GM23338 (cell line): ENCODE measurements at regions not wholly inside any gene's neighbourhood (a gene's known extent, or its start where the extent isn't known, plus 50 kb on each side); places are given as distances from the start of the nearest gene placed in this dataset.

Experiments used
- ATAC-seq: fragments of 200-7000 bp; cut with Tn5 transposase; 3 replicates; pipeline ENCODE4 v1.9.1; 2020
- DNase-seq: peaks from one replicate; pipeline ENCODE4 v3.0.0-alpha.2; 2015; ENCODE audit warnings: low spot score
- H2AFZ ChIP-seq: fragments of 200-600 bp; sonication (generic); 2 replicates; pipeline ENCODE4 v1.8.0; 2016; ENCODE audit warnings: antibody characterized with exemption, mild to moderate bottlenecking, moderate library complexity
- H3F3A ChIP-seq: fragments of 200-600 bp; sonication (generic); replicated peaks from 2 replicates; pipeline ENCODE4 v1.8.0; 2017; ENCODE audit warnings: antibody characterized with exemption, mixed run types, low read depth
- H3K27ac ChIP-seq: fragments of 200-600 bp; sonication (generic); 2 replicates; pipeline ENCODE4 v1.6.1; 2016; ENCODE audit warnings: low read depth
- H3K27me3 ChIP-seq: fragments of 200-600 bp; sonication (generic); 2 replicates; pipeline ENCODE4 v1.8.0; 2016; ENCODE audit warnings: mild to moderate bottlenecking, mixed run types, moderate library complexity; ENCODE audit not compliant: insufficient read depth
- H3K36me3 ChIP-seq: fragments of 200-600 bp; sonication (generic); 2 replicates; pipeline ENCODE4 v1.8.0; 2016; ENCODE audit warnings: mild to moderate bottlenecking; ENCODE audit not compliant: insufficient read depth
- H3K4me1 ChIP-seq: fragments of 200-600 bp; sonication (generic); 2 replicates; pipeline ENCODE4 v1.8.0; 2016; ENCODE audit warnings: mild to moderate bottlenecking, moderate library complexity; ENCODE audit not compliant: insufficient read depth
- H3K4me2 ChIP-seq: fragments of 200-600 bp; sonication (generic); 2 replicates; pipeline ENCODE4 v1.7.1; 2017; ENCODE audit warnings: mixed run types
- H3K4me3 ChIP-seq: fragments of 200-600 bp; sonication (generic); 2 replicates; pipeline ENCODE4 v1.6.1; 2016; ENCODE audit warnings: mixed run types
- H3K79me2 ChIP-seq: fragments of 200-600 bp; sonication (generic); replicated peaks from 2 replicates; pipeline ENCODE4 v1.8.0; 2017; ENCODE audit warnings: mild to moderate bottlenecking; ENCODE audit not compliant: insufficient read depth
- H3K9me2 ChIP-seq: fragments of 200-600 bp; sonication (generic); 2 replicates; pipeline ENCODE4 v1.8.0; 2017; ENCODE audit not compliant: insufficient read depth
- H4K20me1 ChIP-seq: fragments of 200-600 bp; sonication (generic); replicated peaks from 2 replicates; pipeline ENCODE4 v1.8.0; 2017; ENCODE audit warnings: mild to moderate bottlenecking; ENCODE audit not compliant: insufficient read depth
- H3K27ac Mint-ChIP-seq: 2 replicates; pipeline ENCODE4 v1.8.0; 2020; ENCODE audit warnings: inconsistent platforms, mild to moderate bottlenecking, moderate library complexity, mixed read lengths
- H3K27me3 Mint-ChIP-seq: 3 replicates; pipeline ENCODE4 v1.8.0; 2022; ENCODE audit warnings: low read depth, mild to moderate bottlenecking, moderate library complexity, mixed read lengths, inconsistent platforms; ENCODE audit not compliant: insufficient read depth, poor library complexity
- H3K36me3 Mint-ChIP-seq: 3 replicates; pipeline ENCODE4 v1.8.0; 2021; ENCODE audit warnings: low read depth, mild to moderate bottlenecking, inconsistent platforms, moderate library complexity, mixed read lengths
- H3K4me1 Mint-ChIP-seq: 3 replicates; pipeline ENCODE4 v1.8.0; 2020; ENCODE audit warnings: mild to moderate bottlenecking, inconsistent platforms, mixed read lengths
- H3K4me3 Mint-ChIP-seq: 3 replicates; pipeline ENCODE4 v1.8.0; 2021; ENCODE audit warnings: moderate library complexity, mild to moderate bottlenecking, inconsistent platforms, mixed read lengths
- H3K9me3 Mint-ChIP-seq: 3 replicates; pipeline ENCODE4 v1.8.0; 2020; ENCODE audit warnings: moderate library complexity, mild to moderate bottlenecking, inconsistent platforms, mixed read lengths
- CREB1 ChIP-seq: fragments of 250-450 bp; sonication (Bioruptor Pico); IDR thresholded peaks from 2 replicates; pipeline ENCODE4 v1.5.0; 2020; ENCODE audit warnings: low read depth, mild to moderate bottlenecking, moderate library complexity
- EZH2 ChIP-seq: fragments of 200-600 bp; sonication (generic); IDR thresholded peaks from one replicate; pipeline ENCODE4 v1.8.0; 2017; ENCODE audit warnings: antibody characterized with exemption, mild to moderate bottlenecking, low read depth; ENCODE audit not compliant: unreplicated experiment
- JUNB ChIP-seq: IDR thresholded peaks from one replicate; pipeline ENCODE4 v1.6.1; 2016; ENCODE audit warnings: antibody characterized with exemption; ENCODE audit not compliant: unreplicated experiment
- NANOG ChIP-seq: IDR thresholded peaks from 2 replicates; pipeline ENCODE4 v1.6.1; 2016; ENCODE audit warnings: antibody characterized with exemption, borderline replicate concordance
- POLR2AphosphoS5 ChIP-seq: IDR thresholded peaks from 2 replicates; pipeline ENCODE4 v1.6.1; 2016; ENCODE audit warnings: antibody characterized with exemption, low read depth
- STAT1 ChIP-seq: IDR thresholded peaks from one replicate; pipeline ENCODE4 v1.6.1; 2016; ENCODE audit warnings: antibody characterized with exemption; ENCODE audit not compliant: unreplicated experiment
- ZNF114 ChIP-seq: fragments of 250-450 bp; sonication (Bioruptor Pico); IDR thresholded peaks from 2 replicates; pipeline ENCODE4 v1.5.0; 2020; ENCODE audit warnings: mild to moderate bottlenecking, moderate library complexity
- ZNF331 ChIP-seq: fragments of 250-450 bp; sonication (Bioruptor Pico); IDR thresholded peaks from 2 replicates; pipeline ENCODE4 v1.5.0; 2020; ENCODE audit warnings: low read depth, mild to moderate bottlenecking, moderate library complexity
- TF ChIP-seq, protein P1 (sequence below), 2 experiments: fragments of 200-600 bp in 1 of 2; sonication (generic) in 1 of 2; conservative IDR thresholded peaks; 2 replicates each; pipeline versions ENCODE4 v1.5.1 to v1.6.1; 2016 to 2017; ENCODE audit warnings: antibody characterized with exemption in 2 of 2, low read depth in 2 of 2, mild to moderate bottlenecking in 2 of 2, moderate library complexity in 1 of 2
- TF ChIP-seq, protein P2 (sequence below): IDR thresholded peaks from one replicate; pipeline ENCODE4 v1.6.1; 2018; ENCODE audit warnings: antibody characterized with exemption; ENCODE audit not compliant: unreplicated experiment

DNA sequence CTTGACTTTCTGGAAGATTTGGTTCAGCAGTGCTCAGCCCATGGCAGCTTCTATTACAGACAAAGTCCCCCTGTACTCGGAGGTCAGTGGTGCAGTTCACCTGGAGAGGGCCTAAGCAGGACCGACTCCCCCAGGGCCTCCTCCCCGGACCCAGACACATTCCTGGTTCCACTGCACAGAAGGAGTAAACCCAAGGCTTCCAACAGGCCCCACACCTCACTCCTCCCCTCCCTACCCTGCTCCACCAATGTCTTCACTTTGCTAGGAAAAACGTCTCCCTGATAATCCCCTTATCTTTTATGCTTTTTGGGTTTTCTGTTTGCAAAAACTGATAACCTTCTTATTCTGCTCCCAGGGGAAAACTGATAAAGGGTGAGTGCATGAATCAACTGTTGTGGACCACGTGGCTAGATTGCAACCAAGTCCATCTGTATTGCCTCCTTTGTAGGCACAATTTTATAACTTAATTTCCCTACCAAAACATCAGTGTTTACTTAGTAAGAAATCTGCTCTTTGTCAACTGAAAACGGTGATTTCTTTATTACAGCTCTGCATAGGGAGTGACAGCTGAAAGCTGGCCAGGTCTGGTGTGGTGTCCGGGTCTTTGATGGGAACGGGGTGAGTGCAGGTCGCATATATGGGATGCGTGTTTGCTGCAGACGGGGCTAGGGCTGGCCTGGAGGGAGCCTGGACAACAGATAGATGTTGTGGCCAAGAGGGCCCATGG lies 202.5 kb downstream of the GLI2 start:
- Histone ChIP-seq H3K27me3 (no peaks in the 10 kb centered on the region), H3K4me1 (peaks cover 13% of the 10 kb centered on the region), H4K20me1 (peaks cover 19% of the 10 kb centered on the region), H3K27ac (no peak overlapping the region), H3K79me2 (peaks cover 35% of the 10 kb centered on the region), H3F3A (no peaks in the 10 kb centered on the region; the same call in 1 of the 2 replicates), H3K4me2 (no peak overlapping the region), H3K36me3 (no peaks in the 10 kb centered on the region), H3K4me3 (no peak overlapping the region), H3K9me2 (no peaks in the 10 kb centered on the region), H2AFZ (no peak overlapping the region)
- H3K4me1 Mint-ChIP-seq, result peaks cover 34% of the 10 kb centered on the region
- peaks cover 3% of the 10 kb centered on the region; the same call in 2 of the 3 replicates for H3K9me3 Mint-ChIP-seq
- ATAC-seq, result no peak; the same call in 2 of the 3 replicates
- H3K4me3 Mint-ChIP-seq, result no peak overlapping the region
- DNase-seq, result no peak
- TF ChIP-seq STAT1 (no peak), CREB1 (CRISPR knock-in tag) (no peak)
- peaks cover 12% of the 10 kb centered on the region for H3K27me3 Mint-ChIP-seq
- H3K36me3 Mint-ChIP-seq, result peaks cover 15% of the 10 kb centered on the region
- peak overlapping the region; percentile 64; the same call in 1 of the 2 replicates for H3K27ac Mint-ChIP-seq

DNA sequence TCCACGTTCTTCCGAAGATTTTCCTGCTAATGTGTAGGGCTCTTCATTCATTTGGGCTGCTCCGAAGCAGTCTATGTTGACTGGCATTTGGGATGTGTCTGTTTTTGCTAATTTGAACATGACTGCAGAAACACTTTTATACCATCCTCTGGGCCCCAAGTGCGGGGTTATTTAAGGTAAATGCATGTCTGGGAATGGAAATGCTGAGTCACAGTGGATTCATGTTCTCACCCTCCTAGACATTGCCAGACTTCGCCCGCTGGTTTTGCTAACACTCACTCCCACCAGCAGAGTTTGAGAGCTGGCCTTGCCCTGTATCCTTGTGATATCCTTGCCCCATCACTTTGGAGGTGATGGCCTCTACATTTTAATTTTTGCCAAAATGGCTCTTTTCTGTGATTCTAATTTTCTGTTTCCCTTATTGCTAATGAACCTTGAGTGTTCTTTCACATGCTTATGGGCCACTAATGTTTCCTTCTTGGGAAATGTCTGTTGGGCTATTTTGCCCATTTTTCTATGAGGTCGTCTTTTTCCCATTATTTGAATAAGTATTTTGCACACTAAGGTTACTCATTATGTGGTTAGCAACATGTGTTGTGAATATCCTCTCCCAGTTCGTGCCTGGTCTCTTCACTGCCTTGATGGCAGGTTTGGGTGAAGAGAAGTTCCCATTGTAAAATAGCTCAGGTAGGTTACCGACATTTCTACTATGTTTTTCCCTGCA lies 204.1 kb downstream of the GLI2 start:
- Mint-ChIP-seq H3K4me3 (no peak overlapping the region), H3K9me3 (peaks cover 3% of the 10 kb centered on the region; the same call in 2 of the 3 replicates), H3K4me1 (peaks cover 28% of the 10 kb centered on the region), H3K36me3 (peaks cover 15% of the 10 kb centered on the region), H3K27me3 (peaks cover 15% of the 10 kb centered on the region), H3K27ac (0 out of 2 replicates have a peak overlapping the region, but pooled peaks have one; percentile 55)
- no peak for ATAC-seq
- no peak overlapping the region for H3K4me3 ChIP-seq
- H3K27ac ChIP-seq, result no peak overlapping the region
- DNase-seq, result no peak
- peaks cover 19% of the 10 kb centered on the region for H4K20me1 ChIP-seq
- no peaks in the 10 kb centered on the region for H3K9me2 ChIP-seq
- H3K36me3 ChIP-seq, result no peaks in the 10 kb centered on the region
- H3K4me1 ChIP-seq, result peaks cover 13% of the 10 kb centered on the region
- H2AFZ ChIP-seq, result no peak overlapping the region
- H3F3A ChIP-seq, result no peaks in the 10 kb centered on the region; the same call in 1 of the 2 replicates
- peaks cover 35% of the 10 kb centered on the region for H3K79me2 ChIP-seq
- no peak overlapping the region for H3K4me2 ChIP-seq
- no peaks in the 10 kb centered on the region for H3K27me3 ChIP-seq
- TF ChIP-seq CREB1 (CRISPR knock-in tag) (no peak), EZH2 (no peak), STAT1 (no peak), JUNB (no peak), NANOG (no peak), ZNF114 (CRISPR knock-in tag) (no peak), POLR2AphosphoS5 (no peak), ZNF331 (CRISPR knock-in tag) (no peak)
- TF ChIP-seq, protein P1, sequence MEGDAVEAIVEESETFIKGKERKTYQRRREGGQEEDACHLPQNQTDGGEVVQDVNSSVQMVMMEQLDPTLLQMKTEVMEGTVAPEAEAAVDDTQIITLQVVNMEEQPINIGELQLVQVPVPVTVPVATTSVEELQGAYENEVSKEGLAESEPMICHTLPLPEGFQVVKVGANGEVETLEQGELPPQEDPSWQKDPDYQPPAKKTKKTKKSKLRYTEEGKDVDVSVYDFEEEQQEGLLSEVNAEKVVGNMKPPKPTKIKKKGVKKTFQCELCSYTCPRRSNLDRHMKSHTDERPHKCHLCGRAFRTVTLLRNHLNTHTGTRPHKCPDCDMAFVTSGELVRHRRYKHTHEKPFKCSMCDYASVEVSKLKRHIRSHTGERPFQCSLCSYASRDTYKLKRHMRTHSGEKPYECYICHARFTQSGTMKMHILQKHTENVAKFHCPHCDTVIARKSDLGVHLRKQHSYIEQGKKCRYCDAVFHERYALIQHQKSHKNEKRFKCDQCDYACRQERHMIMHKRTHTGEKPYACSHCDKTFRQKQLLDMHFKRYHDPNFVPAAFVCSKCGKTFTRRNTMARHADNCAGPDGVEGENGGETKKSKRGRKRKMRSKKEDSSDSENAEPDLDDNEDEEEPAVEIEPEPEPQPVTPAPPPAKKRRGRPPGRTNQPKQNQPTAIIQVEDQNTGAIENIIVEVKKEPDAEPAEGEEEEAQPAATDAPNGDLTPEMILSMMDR (conservative IDR thresholded peaks at IDR 0.05; ENCODE audit: low read depth in 2 of 2), result no peak
- TF ChIP-seq, protein P2, sequence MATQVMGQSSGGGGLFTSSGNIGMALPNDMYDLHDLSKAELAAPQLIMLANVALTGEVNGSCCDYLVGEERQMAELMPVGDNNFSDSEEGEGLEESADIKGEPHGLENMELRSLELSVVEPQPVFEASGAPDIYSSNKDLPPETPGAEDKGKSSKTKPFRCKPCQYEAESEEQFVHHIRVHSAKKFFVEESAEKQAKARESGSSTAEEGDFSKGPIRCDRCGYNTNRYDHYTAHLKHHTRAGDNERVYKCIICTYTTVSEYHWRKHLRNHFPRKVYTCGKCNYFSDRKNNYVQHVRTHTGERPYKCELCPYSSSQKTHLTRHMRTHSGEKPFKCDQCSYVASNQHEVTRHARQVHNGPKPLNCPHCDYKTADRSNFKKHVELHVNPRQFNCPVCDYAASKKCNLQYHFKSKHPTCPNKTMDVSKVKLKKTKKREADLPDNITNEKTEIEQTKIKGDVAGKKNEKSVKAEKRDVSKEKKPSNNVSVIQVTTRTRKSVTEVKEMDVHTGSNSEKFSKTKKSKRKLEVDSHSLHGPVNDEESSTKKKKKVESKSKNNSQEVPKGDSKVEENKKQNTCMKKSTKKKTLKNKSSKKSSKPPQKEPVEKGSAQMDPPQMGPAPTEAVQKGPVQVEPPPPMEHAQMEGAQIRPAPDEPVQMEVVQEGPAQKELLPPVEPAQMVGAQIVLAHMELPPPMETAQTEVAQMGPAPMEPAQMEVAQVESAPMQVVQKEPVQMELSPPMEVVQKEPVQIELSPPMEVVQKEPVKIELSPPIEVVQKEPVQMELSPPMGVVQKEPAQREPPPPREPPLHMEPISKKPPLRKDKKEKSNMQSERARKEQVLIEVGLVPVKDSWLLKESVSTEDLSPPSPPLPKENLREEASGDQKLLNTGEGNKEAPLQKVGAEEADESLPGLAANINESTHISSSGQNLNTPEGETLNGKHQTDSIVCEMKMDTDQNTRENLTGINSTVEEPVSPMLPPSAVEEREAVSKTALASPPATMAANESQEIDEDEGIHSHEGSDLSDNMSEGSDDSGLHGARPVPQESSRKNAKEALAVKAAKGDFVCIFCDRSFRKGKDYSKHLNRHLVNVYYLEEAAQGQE, result no peak
